ENCODE measurements at regions not wholly inside any gene's neighbourhood (a gene's known extent, or its start where the extent isn't known, plus 50 kb on each side); places are given as distances from the start of the nearest gene placed in this dataset.

DNA sequence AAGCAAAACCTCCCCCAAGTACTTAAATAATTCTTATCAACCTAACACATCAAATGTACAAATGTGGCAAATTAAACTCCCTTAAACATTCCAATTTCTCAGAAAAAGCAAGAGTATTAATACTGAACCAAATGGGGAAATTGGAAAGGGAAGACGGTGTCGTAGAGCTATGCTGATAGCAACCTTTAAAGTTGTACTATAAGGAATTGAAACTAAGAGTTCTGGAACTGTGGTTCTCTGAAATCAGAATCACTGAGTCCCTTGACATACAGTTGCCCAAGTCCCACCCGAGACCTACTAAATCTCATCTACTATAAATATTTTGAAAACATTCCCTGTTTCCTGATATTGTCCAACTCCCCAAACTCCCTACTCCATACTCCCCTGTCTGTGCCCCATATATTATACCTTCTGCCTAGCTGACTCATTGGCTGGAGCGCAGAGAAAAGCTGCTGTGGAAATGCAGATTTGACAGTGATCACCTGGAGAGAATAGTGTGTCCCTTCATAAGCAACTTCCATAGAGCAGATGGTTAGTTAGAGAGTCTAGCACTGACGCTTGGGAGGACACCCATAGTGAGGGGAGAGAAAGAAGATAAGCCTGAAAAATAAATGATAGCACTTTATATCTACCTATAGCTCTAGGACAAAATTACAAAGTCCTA lies 51.4 kb upstream of the ITM2B start:
- H3K4me1 ChIP-seq (ENCODE audit: control insufficient read depth, insufficient read depth, low read length), result no peaks in the 10 kb centered on the region
- H3K27me3 ChIP-seq (ENCODE audit: control insufficient read depth, insufficient read depth), result no peaks in the 10 kb centered on the region
- intact Hi-C loops (cut with DNase I), result no loop called here
- H3K9me3 ChIP-seq (ENCODE audit: control insufficient read depth, low read length), result no peaks in the 10 kb centered on the region
- DNase-seq (no peak), ATAC-seq (no peak)
- no peak overlapping the region for H3K27ac ChIP-seq (ENCODE audit: low read length)
- WGBS, result 77% methylated on average over 5 of the region's 5 CpGs
- no peak overlapping the region for H3K4me3 ChIP-seq (ENCODE audit: low read length)

DNA sequence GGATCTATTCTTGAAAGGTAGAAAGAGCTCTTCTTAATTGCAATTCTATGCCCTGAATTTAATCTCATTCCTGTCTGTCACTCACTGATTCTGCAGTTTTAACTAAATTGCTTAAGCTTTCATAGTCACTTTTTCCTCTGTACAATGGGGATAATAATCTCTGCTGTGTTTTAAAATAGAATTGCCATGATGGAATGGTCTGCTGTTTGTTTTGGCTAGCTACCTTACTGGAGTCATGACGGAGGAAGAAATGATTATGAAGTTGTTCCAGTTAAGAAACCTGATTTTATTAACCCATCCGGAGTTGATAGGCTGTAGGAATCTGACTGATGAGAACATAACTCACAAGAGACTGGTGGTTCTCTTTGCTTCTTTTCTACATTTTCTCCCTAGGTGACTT lies 54.9 kb upstream of the ITM2B start:
- WGBS, result 42% methylated on average over 2 of the region's 2 CpGs
- ATAC-seq, result peak in 1 of 2 donors; percentile 34
- Histone ChIP-seq H3K27ac (ENCODE audit: low read length) (no peak overlapping the region), H3K4me3 (ENCODE audit: low read length) (no peak overlapping the region), H3K4me1 (ENCODE audit: control insufficient read depth, insufficient read depth, low read length) (no peaks in the 10 kb centered on the region), H3K9me3 (ENCODE audit: control insufficient read depth, low read length) (no peaks in the 10 kb centered on the region), H3K27me3 (ENCODE audit: control insufficient read depth, insufficient read depth) (no peaks in the 10 kb centered on the region)
- intact Hi-C loops (cut with DNase I), result loop anchor here in 1 of 4 donors (5.0 kb wide), 1 partner anchor 39 kb away; no protein-coding TSS in a partner anchor
- DNase-seq, result no peak

- 96% methylated on average over 6 of the region's 6 CpGs for WGBS
- DNase-seq (no peak), ATAC-seq (no peak)
- no peaks in the 10 kb centered on the region for H3K9me3 ChIP-seq (ENCODE audit: control insufficient read depth, low read length)
- intact Hi-C loops (cut with DNase I), result loop anchor here in 1 of 4 donors (5.0 kb wide), 1 partner anchor 41 kb away; no protein-coding TSS in a partner anchor
- H3K4me1 ChIP-seq (ENCODE audit: control insufficient read depth, insufficient read depth, low read length), result no peaks in the 10 kb centered on the region
- H3K27ac ChIP-seq (ENCODE audit: low read length), result no peak overlapping the region
- H3K4me3 ChIP-seq (ENCODE audit: low read length), result no peak overlapping the region
- H3K27me3 ChIP-seq (ENCODE audit: control insufficient read depth, insufficient read depth), result no peaks in the 10 kb centered on the region
These were observed 56.2 kb upstream of the ITM2B start for GRCh38 chr13:48176781-48177180.

GRCh38 chr13:48175185-48175584 lies 57.8 kb upstream of the ITM2B start:
- H3K4me3 ChIP-seq (ENCODE audit: low read length), result no peak overlapping the region
- no peak for ATAC-seq
- 92% methylated on average over 1 of the region's 1 CpG for WGBS

GRCh38 chr13:48167866-48168265 lies 65.1 kb upstream of the ITM2B start:
- Histone ChIP-seq H3K4me3 (ENCODE audit: low read length) (no peak overlapping the region), H3K9me3 (ENCODE audit: control insufficient read depth, low read length) (no peaks in the 10 kb centered on the region), H3K27ac (ENCODE audit: low read length) (no peak overlapping the region), H3K27me3 (ENCODE audit: control insufficient read depth, insufficient read depth) (no peaks in the 10 kb centered on the region), H3K4me1 (ENCODE audit: control insufficient read depth, insufficient read depth, low read length) (no peaks in the 10 kb centered on the region)
- 87% methylated on average over 5 of the region's 5 CpGs for WGBS
- intact Hi-C loops (cut with DNase I), result no loop called here
- ATAC-seq (no peak), DNase-seq (no peak)

More at GRCh38 chr13:48175185-48175584, 57.8 kb upstream of the ITM2B start:
- H3K27ac ChIP-seq (ENCODE audit: low read length), result no peak overlapping the region
- no peaks in the 10 kb centered on the region for H3K9me3 ChIP-seq (ENCODE audit: control insufficient read depth, low read length)
- DNase-seq, result no peak
- no peaks in the 10 kb centered on the region for H3K27me3 ChIP-seq (ENCODE audit: control insufficient read depth, insufficient read depth)
- intact Hi-C loops (cut with DNase I), result loop anchor here in 1 of 4 donors (5.0 kb wide), 1 partner anchor 42 kb away; no protein-coding TSS in a partner anchor
- no peaks in the 10 kb centered on the region for H3K4me1 ChIP-seq (ENCODE audit: control insufficient read depth, insufficient read depth, low read length)

DNA sequence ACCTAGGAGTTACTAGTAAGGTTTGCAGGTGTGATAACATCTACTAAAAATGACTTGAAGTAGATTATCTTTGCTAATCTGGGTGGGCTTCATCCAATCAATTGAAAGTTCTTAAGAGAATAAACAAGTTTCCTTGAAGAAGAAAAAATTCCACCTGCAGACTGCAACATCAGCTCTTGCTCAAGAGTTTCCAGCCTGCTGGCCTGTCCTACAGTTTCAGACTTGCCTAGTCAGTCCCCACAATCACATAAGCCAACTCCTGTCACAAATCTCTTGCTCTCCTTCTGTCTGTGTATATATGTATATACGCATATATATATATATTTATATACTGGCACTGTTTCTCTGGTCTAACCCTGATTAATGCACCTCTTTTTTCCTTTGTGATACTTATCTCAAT lies 67.3 kb upstream of the ITM2B start:
- intact Hi-C loops (cut with DNase I), result no loop called here
- 96% methylated on average over 1 of the region's 1 CpG for whole genome bisulfite sequencing
- DNase-seq, result no peak
- ATAC-seq, result no peak
- H3K27ac ChIP-seq (ENCODE audit: low read length), result no peak overlapping the region
- peaks cover 6% of the 10 kb centered on the region for H3K4me1 ChIP-seq (ENCODE audit: control insufficient read depth, insufficient read depth, low read length)
- H3K4me3 ChIP-seq (ENCODE audit: low read length), result no peak overlapping the region
- no peaks in the 10 kb centered on the region for H3K27me3 ChIP-seq (ENCODE audit: control insufficient read depth, insufficient read depth)
- no peaks in the 10 kb centered on the region for H3K9me3 ChIP-seq (ENCODE audit: control insufficient read depth, low read length)

- DNase-seq (no peak), ATAC-seq (no peak)
- H3K27ac ChIP-seq (ENCODE audit: low read length), result no peak overlapping the region
- no peaks in the 10 kb centered on the region for H3K27me3 ChIP-seq (ENCODE audit: control insufficient read depth, insufficient read depth)
- no peaks in the 10 kb centered on the region for H3K9me3 ChIP-seq (ENCODE audit: control insufficient read depth, low read length)
- 80% methylated on average over 1 of the region's 1 CpG for WGBS
- intact Hi-C loops (cut with DNase I), result no loop called here
- H3K4me3 ChIP-seq (ENCODE audit: low read length), result no peak overlapping the region
- H3K4me1 ChIP-seq (ENCODE audit: control insufficient read depth, insufficient read depth, low read length), result peaks cover 6% of the 10 kb centered on the region
These were observed 67.9 kb upstream of the ITM2B start for GRCh38 chr13:48165063-48165462.

DNA sequence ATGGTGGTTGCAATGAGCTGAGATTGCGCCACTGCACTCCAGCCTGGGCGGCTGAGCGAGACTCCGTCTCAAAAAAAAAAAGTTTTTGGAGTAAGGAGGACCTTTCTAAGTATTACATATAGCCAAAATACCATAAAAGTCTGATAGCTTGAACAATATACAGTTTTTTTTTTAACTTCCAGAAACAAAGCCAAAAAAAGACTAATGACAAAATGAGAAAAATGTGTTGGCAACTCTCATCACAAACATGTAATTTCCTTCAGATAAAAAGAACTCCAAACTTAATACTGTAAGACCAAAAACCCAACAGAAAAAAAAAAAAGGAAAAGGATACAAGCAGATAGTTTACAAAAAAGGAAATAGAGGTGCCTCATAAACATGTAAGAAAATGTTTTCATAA lies 68.2 kb upstream of the MED4 start:
- H3K9me3 ChIP-seq (ENCODE audit: control insufficient read depth, low read length), result no peaks in the 10 kb centered on the region
- no peak overlapping the region for H3K27ac ChIP-seq (ENCODE audit: low read length)
- WGBS, result 44% methylated on average over 4 of the region's 4 CpGs
- H3K4me3 ChIP-seq (ENCODE audit: low read length), result no peak overlapping the region
- no peak for ATAC-seq
- H3K4me1 ChIP-seq (ENCODE audit: control insufficient read depth, insufficient read depth, low read length), result peaks cover 9% of the 10 kb centered on the region
- no peak for DNase-seq
- H3K27me3 ChIP-seq (ENCODE audit: control insufficient read depth, insufficient read depth), result no peaks in the 10 kb centered on the region
- intact Hi-C loops (cut with DNase I), result no loop called here

DNA sequence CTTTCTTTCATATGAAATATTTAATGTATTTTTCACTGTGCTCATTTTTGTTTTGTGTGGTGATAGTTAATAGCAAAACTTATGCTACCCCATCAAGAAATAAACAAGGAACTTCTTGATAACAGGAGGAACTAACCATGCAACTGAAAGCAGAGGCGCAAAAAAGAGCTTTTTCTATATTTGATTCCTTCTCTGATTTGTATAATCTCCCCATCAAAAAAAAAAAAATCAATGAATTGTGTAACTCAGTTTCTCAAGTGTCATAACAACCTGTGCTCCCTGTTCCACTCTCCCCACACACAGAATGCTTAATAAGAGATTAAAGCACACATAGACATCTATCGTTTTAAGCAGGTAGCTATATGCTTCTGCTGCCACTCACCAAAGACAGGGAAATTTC lies 67.3 kb upstream of the MED4 start:
- ATAC-seq (no peak), DNase-seq (no peak)
- no peak overlapping the region for H3K27ac ChIP-seq (ENCODE audit: low read length)
- no peak overlapping the region for H3K4me3 ChIP-seq (ENCODE audit: low read length)
- H3K4me1 ChIP-seq (ENCODE audit: control insufficient read depth, insufficient read depth, low read length), result peaks cover 9% of the 10 kb centered on the region
- H3K9me3 ChIP-seq (ENCODE audit: control insufficient read depth, low read length), result no peaks in the 10 kb centered on the region
- intact Hi-C loops (cut with DNase I), result no loop called here
- no peaks in the 10 kb centered on the region for H3K27me3 ChIP-seq (ENCODE audit: control insufficient read depth, insufficient read depth)
- WGBS, result 69% methylated on average over 2 of the region's 2 CpGs

GRCh38 chr13:48161530-48162179 lies 66.8 kb upstream of the MED4 start:
- H3K4me1 ChIP-seq (ENCODE audit: control insufficient read depth, insufficient read depth, low read length), result peaks cover 9% of the 10 kb centered on the region
- ATAC-seq, result peak; percentile 81 to 89

DNA sequence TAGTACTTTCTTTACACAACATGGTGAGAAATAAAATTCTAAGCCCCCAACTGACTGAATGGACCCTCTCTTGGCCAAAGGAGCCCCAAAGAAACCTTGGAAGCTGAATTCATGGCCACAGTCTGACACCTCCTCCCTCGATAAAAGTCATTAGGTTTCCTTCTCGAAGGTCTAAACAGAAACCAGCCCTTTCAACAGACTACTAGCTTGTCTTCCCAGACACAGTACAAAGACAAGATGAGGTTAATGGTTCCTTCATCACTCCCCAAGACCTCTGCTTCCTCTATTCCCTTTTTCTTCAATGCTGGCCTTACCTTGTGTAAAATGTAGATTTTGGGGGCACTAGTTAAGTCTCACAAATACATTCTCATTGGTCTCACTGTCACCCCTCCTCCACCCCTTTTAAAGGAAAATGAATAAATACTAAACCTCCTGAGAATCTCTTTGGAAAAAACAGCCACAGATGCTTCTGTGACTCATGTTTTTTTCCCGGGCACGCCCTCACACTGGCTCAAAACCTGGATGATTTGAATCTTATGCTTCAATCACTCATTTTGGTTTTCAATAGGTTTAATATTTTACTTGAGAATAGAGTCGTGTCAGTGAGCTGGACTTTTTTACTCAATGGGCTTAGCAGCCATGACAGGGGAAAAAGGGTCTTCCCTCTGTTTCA lies 65.8 kb upstream of the MED4 start:
- peak in 2 of 3 donors; percentile 46 to 66 for DNase-seq
- Histone ChIP-seq H3K4me3 (ENCODE audit: low read length) (no peak overlapping the region), H3K27ac (ENCODE audit: low read length) (peak overlapping the region; percentile 82), H3K9me3 (ENCODE audit: control insufficient read depth, low read length) (no peaks in the 10 kb centered on the region), H3K27me3 (ENCODE audit: control insufficient read depth, insufficient read depth) (no peaks in the 10 kb centered on the region), H3K4me1 (ENCODE audit: control insufficient read depth, insufficient read depth, low read length) (peaks cover 9% of the 10 kb centered on the region)
- peak in 1 of 2 donors; percentile 69 for ATAC-seq
- WGBS, result 49% methylated on average over 5 of the region's 5 CpGs
- intact Hi-C loops (cut with DNase I), result no loop called here

More at GRCh38 chr13:48161530-48162179, 66.8 kb upstream of the MED4 start:
- DNase-seq, result peak; percentile 59 to 70 (median 63)
- Histone ChIP-seq H3K4me3 (ENCODE audit: low read length) (no peak overlapping the region), H3K9me3 (ENCODE audit: control insufficient read depth, low read length) (no peaks in the 10 kb centered on the region), H3K27ac (ENCODE audit: low read length) (peak overlapping the region; percentile 82), H3K27me3 (ENCODE audit: control insufficient read depth, insufficient read depth) (no peaks in the 10 kb centered on the region)
- 55% methylated on average over 5 of the region's 5 CpGs for WGBS
- intact Hi-C loops (cut with DNase I), result no loop called here
